Ovary (tissue), 3 donors: ENCODE measurements at regions not wholly inside any gene's neighbourhood (a gene's known extent, or its start where the extent isn't known, plus 50 kb on each side); places are given as distances from the start of the nearest gene placed in this dataset.

ENCODE experiments used
- EP300 ChIP-seq: sonication (generic); formaldehyde crosslinking; IDR thresholded peaks from one replicate; pipeline ENCODE4 v1.6.1; 2017; ENCODE audit warnings: antibody characterized with exemption
- POLR2A ChIP-seq: fragments of 450-650 bp; IDR thresholded peaks from one replicate; pipeline ENCODE4 v1.6.1; 2017; ENCODE audit warnings: antibody characterized with exemption, mild to moderate bottlenecking, moderate library complexity
- TF ChIP-seq, protein P1 (sequence below), 3 donors: fragments of 450-650 bp in 2 of 3; fragments of 200-600 bp in 1 of 3; IDR thresholded peaks; one replicate each; pipeline versions ENCODE4 v1.5.1 to v1.8.0; 2016 to 2022; ENCODE audit warnings: antibody characterized with exemption in 3 of 3, mild to moderate bottlenecking in 1 of 3
- donor health status: DM: no; HTN: no; CAD: no.

DNA sequence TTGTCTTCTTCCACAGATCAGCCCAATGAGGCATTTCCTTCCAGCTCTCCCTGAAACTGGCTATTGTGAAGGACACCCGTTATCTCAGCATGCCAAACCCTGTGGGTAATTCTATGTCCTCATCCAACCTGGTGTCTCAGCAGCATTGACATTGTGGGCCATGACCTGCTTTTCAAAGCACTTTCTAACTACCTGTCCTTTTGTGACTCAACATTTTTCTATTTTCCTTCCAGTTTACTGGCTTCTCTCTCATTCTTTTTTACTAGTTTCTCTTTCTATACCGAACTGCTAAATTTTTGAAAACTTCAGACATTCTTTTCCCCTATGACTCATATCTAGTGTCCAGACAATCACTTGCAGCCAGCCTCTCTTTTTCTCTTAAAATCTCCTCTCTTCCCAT lies 136.4 kb upstream of the HTR2A start:
- TF ChIP-seq, protein P1, sequence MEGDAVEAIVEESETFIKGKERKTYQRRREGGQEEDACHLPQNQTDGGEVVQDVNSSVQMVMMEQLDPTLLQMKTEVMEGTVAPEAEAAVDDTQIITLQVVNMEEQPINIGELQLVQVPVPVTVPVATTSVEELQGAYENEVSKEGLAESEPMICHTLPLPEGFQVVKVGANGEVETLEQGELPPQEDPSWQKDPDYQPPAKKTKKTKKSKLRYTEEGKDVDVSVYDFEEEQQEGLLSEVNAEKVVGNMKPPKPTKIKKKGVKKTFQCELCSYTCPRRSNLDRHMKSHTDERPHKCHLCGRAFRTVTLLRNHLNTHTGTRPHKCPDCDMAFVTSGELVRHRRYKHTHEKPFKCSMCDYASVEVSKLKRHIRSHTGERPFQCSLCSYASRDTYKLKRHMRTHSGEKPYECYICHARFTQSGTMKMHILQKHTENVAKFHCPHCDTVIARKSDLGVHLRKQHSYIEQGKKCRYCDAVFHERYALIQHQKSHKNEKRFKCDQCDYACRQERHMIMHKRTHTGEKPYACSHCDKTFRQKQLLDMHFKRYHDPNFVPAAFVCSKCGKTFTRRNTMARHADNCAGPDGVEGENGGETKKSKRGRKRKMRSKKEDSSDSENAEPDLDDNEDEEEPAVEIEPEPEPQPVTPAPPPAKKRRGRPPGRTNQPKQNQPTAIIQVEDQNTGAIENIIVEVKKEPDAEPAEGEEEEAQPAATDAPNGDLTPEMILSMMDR (IDR thresholded peaks at IDR 0.05), result no peak
- no peak for TF ChIP-seq POLR2A
- no peak for TF ChIP-seq EP300
